CD4-positive, alpha-beta T cell (primary cell): ENCODE measurements at regions not wholly inside any gene's neighbourhood (a gene's known extent, or its start where the extent isn't known, plus 50 kb on each side); places are given as distances from the start of the nearest gene placed in this dataset.

Experiments
- ATAC-seq: fragments of 200-7000 bp; cut with Tn5 transposase; one replicate; pipeline ENCODE4 v1.10.0; 2022; ENCODE audit warnings: mild to moderate bottlenecking; ENCODE audit not compliant: poor library complexity
- CTCF ChIA-PET: fragments of 350-600 bp; sonication (Branson Sonifier 250); formaldehyde crosslinking; loops from one replicate; lab custom pipeline; 2021; ENCODE audit warnings: antibody characterized with exemption, inconsistent platforms; lab: Charles Lee
- POLR2A ChIA-PET: fragments of 350-600 bp; sonication (Branson Sonifier 250); formaldehyde crosslinking; loops from one replicate; lab custom pipeline; 2021; ENCODE audit warnings: antibody characterized with exemption, inconsistent platforms; lab: Charles Lee
- DNase-seq, 14 experiments: peaks; one replicate each; pipeline ENCODE4 v3.0.0-alpha.2; 2013 to 2020; ENCODE audit warnings: mixed read lengths in 2 of 14
- H3K27ac ChIP-seq, 2 donors: one replicate each; pipeline versions ENCODE4 v1.5.1 to v1.7.0; 2013; ENCODE audit warnings: low read length in 2 of 2, low read depth in 1 of 2, mild to moderate bottlenecking in 1 of 2
- H3K27me3 ChIP-seq, 2 experiments: 1 replicate in 1 of 2; 2 replicates in 1 of 2; pipeline versions ENCODE4 v1.6.1 to v1.7.0; 2013; ENCODE audit warnings: low read length in 2 of 2, control low read depth in 1 of 2, mild to moderate bottlenecking in 1 of 2, moderate library complexity in 1 of 2; ENCODE audit not compliant: insufficient read depth in 2 of 2, control insufficient read depth in 1 of 2
- H3K36me3 ChIP-seq: one replicate; pipeline ENCODE4 v1.6.1; 2013; ENCODE audit warnings: low read length, control low read depth; ENCODE audit not compliant: insufficient read depth
- H3K4me1 ChIP-seq: one replicate; pipeline ENCODE4 v1.6.1; 2013; ENCODE audit warnings: low read length, control low read depth; ENCODE audit not compliant: insufficient read depth
- H3K4me3 ChIP-seq: one replicate; pipeline ENCODE4 v1.5.1; 2013; ENCODE audit warnings: mild to moderate bottlenecking, low read length, moderate library complexity
- H3K9me3 ChIP-seq, 2 experiments: 1 replicate in 1 of 2; 2 replicates in 1 of 2; pipeline versions ENCODE4 v1.6.1 to v1.7.0; 2013; ENCODE audit warnings: low read length in 2 of 2, mild to moderate bottlenecking in 2 of 2, control low read depth in 1 of 2, moderate library complexity in 1 of 2; ENCODE audit not compliant: control insufficient read depth in 1 of 2, insufficient read depth in 1 of 2
- H3K27ac Mint-ChIP-seq: one replicate; pipeline ENCODE4 v1.8.0; 2020; ENCODE audit warnings: mixed read lengths
- H3K27me3 Mint-ChIP-seq: one replicate; pipeline ENCODE4 v1.8.0; 2021; ENCODE audit warnings: mixed read lengths
- H3K36me3 Mint-ChIP-seq: one replicate; pipeline ENCODE4 v1.8.0; 2021; ENCODE audit warnings: low read depth, mixed read lengths
- H3K4me1 Mint-ChIP-seq: one replicate; pipeline ENCODE4 v1.8.0; 2021; ENCODE audit warnings: low read depth, mixed read lengths
- H3K4me3 Mint-ChIP-seq: one replicate; pipeline ENCODE4 v1.8.0; 2020; ENCODE audit warnings: mild to moderate bottlenecking, mixed read lengths
- H3K9me3 Mint-ChIP-seq: one replicate; pipeline ENCODE4 v1.8.0; 2020; ENCODE audit warnings: mixed read lengths
- intact Hi-C, 2 experiments: fragments of 100-400 bp; cut with DNase I in 1 of 2; cut with micrococcal nuclease in 1 of 2; formaldehyde crosslinking; loops; one replicate each; pipeline versions ENCODE4 v1.15.1 to v1.9.0; 2023 to 2025; cut with DNase I, micrococcal nuclease
- TF ChIP-seq, protein P1 (sequence below): fragments of 200-600 bp; IDR thresholded peaks from one replicate; pipeline ENCODE4 v1.8.0; 2022; ENCODE audit warnings: antibody characterized with exemption, mild to moderate bottlenecking

DNA sequence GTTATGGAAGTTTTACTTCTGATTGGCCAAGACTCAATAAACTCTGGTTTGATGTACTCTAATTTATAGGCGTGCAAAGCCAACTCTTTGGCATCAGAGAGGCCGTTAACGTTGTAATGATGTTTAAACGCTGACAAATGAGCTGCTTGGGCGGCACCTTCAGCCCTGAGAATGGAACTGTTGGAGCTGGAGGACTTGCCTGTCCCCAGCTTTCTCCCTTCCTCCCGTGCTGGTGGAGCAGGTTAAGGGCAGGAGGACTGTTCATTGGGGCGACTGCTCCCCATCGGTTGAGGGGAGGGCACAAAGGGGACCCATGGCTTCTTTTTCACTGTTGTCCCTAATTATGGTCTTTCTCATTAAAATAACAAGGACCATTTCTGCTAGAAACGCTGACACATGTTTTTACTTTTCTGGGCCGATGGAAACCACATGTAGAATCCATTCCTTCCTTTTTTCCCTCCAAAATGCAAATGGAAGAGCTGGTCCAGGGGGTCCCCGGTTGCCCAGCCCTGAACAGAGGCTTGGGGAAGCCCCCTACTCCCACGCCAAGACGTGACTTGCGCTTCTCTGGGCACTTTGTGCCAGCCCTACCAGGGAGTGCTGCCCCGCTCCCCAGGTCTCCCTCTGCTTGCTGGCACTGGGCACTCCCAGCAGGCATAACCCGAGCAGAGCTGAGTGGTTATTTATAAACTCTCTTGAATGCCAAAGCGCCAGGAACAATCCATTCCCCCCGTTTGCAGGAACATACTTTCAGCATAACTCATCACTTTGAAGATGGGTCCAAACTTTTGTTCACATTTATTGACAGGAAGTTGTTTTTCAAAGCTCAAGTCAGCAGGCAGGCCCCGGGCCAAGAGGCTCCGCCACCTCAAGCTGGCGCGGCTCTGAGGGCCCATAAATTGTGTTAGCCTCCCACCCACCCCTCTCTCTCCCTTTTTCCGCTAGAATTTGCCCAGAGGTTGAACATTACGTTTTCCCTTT is 170.1 kb downstream of the ASB1 start:
- POLR2A ChIA-PET: no interaction called here
- TF ChIP-seq, protein P1, sequence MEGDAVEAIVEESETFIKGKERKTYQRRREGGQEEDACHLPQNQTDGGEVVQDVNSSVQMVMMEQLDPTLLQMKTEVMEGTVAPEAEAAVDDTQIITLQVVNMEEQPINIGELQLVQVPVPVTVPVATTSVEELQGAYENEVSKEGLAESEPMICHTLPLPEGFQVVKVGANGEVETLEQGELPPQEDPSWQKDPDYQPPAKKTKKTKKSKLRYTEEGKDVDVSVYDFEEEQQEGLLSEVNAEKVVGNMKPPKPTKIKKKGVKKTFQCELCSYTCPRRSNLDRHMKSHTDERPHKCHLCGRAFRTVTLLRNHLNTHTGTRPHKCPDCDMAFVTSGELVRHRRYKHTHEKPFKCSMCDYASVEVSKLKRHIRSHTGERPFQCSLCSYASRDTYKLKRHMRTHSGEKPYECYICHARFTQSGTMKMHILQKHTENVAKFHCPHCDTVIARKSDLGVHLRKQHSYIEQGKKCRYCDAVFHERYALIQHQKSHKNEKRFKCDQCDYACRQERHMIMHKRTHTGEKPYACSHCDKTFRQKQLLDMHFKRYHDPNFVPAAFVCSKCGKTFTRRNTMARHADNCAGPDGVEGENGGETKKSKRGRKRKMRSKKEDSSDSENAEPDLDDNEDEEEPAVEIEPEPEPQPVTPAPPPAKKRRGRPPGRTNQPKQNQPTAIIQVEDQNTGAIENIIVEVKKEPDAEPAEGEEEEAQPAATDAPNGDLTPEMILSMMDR: no peak
- Histone ChIP-seq H3K4me3 (no peak overlapping the region), H3K27me3 (peaks cover 4 to 14% of the 10 kb centered on the region in 2 experiments), H3K4me1 (no peaks in the 10 kb centered on the region), H3K27ac (no peak overlapping the region), H3K36me3 (no peaks in the 10 kb centered on the region), H3K9me3 (peaks cover 0 to 20% of the 10 kb centered on the region in 2 experiments)
- DNase-seq (no peak), ATAC-seq (no peak)
- intact Hi-C loops: no loop called here
- Mint-ChIP-seq H3K4me3 (no peak overlapping the region), H3K9me3 (no peaks in the 10 kb centered on the region), H3K27me3 (peaks cover 14% of the 10 kb centered on the region), H3K36me3 (no peaks in the 10 kb centered on the region), H3K27ac (no peak overlapping the region), H3K4me1 (peaks cover 7% of the 10 kb centered on the region)
- CTCF ChIA-PET: no interaction called here

DNA sequence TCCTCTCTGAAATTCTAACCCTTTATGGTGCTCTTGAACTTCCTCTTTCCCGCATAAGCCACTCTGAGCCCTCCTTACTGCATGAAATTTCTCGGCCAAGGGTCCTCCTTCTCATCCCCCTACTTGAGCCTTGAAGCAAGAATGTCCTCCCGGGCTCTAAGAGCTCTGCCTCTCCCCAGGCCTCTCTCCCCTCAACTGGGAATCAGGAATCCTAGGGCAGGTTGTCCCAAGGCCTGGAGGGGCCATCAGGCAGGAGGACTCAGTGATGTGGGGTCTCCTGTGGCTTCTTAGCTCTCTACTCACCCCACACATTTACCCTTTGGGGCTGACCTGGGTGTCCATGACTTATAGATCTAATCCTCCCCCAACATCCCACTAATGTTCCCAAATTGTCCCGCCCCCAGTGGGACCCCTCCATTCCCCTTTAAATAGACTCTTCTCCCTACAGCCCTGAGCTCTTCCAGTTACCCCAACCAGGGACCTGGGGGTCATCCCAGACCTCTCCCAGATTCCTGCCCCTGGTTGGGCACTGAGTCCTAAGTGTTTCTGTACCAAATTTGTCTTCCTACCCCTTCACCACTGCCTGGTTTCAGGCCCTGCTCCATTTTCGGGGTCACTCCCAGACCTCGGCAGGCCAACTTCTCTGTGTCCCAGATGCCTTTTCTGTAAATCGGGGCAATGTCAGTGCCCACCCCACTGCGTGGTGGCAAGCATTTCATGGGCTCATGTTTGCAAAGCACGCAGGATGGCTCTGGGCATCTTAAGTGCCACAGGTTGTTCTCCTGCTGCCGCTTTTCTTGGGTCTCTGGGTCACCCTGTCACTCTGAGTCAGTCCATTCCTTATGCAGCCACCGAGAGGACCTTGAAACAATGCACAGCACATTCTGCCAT is 171.2 kb downstream of the ASB1 start:
- H3K4me1 Mint-ChIP-seq: peaks cover 7% of the 10 kb centered on the region

More for the DNA sequence above, 171.2 kb downstream of the ASB1 start:
- CTCF ChIA-PET: no interaction called here
- no peak overlapping the region for H3K4me3 Mint-ChIP-seq
- no peaks in the 10 kb centered on the region for H3K9me3 Mint-ChIP-seq
- Histone ChIP-seq H3K4me1 (no peaks in the 10 kb centered on the region), H3K27ac (no peak overlapping the region), H3K36me3 (no peaks in the 10 kb centered on the region), H3K9me3 (peaks cover 2 to 20% of the 10 kb centered on the region in 2 experiments), H3K4me3 (no peak overlapping the region), H3K27me3 (peaks cover 10 to 14% of the 10 kb centered on the region in 2 experiments)
- ATAC-seq (no peak), DNase-seq (no peak)
- POLR2A ChIA-PET: no interaction called here
- no peak overlapping the region for H3K27ac Mint-ChIP-seq
- intact Hi-C loops: no loop called here
- H3K27me3 Mint-ChIP-seq: peaks cover 14% of the 10 kb centered on the region
- H3K36me3 Mint-ChIP-seq: no peaks in the 10 kb centered on the region
- TF ChIP-seq, protein P1: no peak
